Dedifferentiated amniotic fluid mesenchymal stem cell (primary cell): ENCODE measurements at regions not wholly inside any gene's neighbourhood (a gene's known extent, or its start where the extent isn't known, plus 50 kb on each side); places are given as distances from the start of the nearest gene placed in this dataset.

Experiments used
- DNase-seq: peaks from one replicate; pipeline ENCODE4 v3.0.0-alpha.2; 2016; ENCODE audit errors: extremely low spot score

DNA sequence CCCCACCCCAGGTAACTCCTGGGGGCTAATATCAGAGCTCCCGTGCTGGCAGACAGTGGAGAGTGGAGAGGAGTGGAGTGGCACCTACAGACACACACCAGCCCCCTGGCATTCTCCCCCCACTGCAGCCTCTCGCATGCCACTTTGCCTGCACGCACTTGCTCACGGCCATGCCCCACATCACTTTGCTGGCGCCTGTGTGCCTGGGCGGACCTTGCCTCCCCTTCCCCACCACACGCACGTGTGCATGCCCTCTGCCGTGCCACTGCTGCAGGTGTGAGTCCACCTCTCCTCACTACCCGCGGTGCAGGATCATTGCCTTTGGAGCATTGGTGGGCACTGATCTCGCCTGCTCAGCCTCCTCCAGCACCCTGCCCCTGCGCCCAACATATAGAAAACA is 72.6 kb upstream of the DOK6 start:
- DNase-seq: no peak

GRCh38 chr18:69330385-69331005 is 70.2 kb upstream of the DOK6 start:
- no peak for DNase-seq

- no peak for DNase-seq
Observed at GRCh38 chr18:69349912-69350597, 50.6 kb upstream of the DOK6 start.
